GM21381 (cell line): ENCODE measurements at regions not wholly inside any gene's neighbourhood (a gene's known extent, or its start where the extent isn't known, plus 50 kb on each side); places are given as distances from the start of the nearest gene placed in this dataset.

Experiments used
- ATAC-seq: cut with Tn5 transposase; IDR thresholded peaks from one replicate; pipeline ENCODE4 v1.9.1; 2021; ENCODE audit warnings: mild to moderate bottlenecking, moderate library complexity; ENCODE audit not compliant: unreplicated experiment

- ATAC-seq: no peak
These were observed 401.2 kb upstream of the C2CD4B start for GRCh38 chr15:62566248-62566647.

- no peak for ATAC-seq
These were observed 402.4 kb upstream of the C2CD4B start for GRCh38 chr15:62567501-62567900.

GRCh38 chr15:62568004-62568403 lies 402.9 kb upstream of the C2CD4B start:
- ATAC-seq: no peak

GRCh38 chr15:62568702-62569101 lies 403.6 kb upstream of the C2CD4B start:
- no peak for ATAC-seq

GRCh38 chr15:62569460-62570404 lies 404.6 kb upstream of the C2CD4B start:
- no peak for ATAC-seq

GRCh38 chr15:62570405-62570783 lies 405.3 kb upstream of the C2CD4B start:
- no peak for ATAC-seq

GRCh38 chr15:62571072-62571471 lies 406.0 kb upstream of the C2CD4B start:
- ATAC-seq: no peak

GRCh38 chr15:62572797-62573196 lies 407.7 kb upstream of the C2CD4B start:
- ATAC-seq: no peak

GRCh38 chr15:62573876-62574275 lies 408.8 kb upstream of the C2CD4B start:
- ATAC-seq: no peak

- no peak for ATAC-seq
These were observed 413.5 kb upstream of the C2CD4B start for GRCh38 chr15:62578546-62578945.

GRCh38 chr15:62578960-62579359 lies 413.9 kb upstream of the C2CD4B start:
- no peak for ATAC-seq

GRCh38 chr15:62579842-62580241 lies 414.8 kb upstream of the C2CD4B start:
- ATAC-seq: no peak

- ATAC-seq: no peak
These were observed 417.5 kb upstream of the C2CD4B start for GRCh38 chr15:62582580-62582979.

- no peak for ATAC-seq
These were observed 419.5 kb upstream of the C2CD4B start for GRCh38 chr15:62584301-62585235.

- ATAC-seq: no peak
These were observed 424.0 kb upstream of the C2CD4B start for GRCh38 chr15:62588938-62589670.

- no peak for ATAC-seq
These were observed 427.1 kb upstream of the C2CD4B start for GRCh38 chr15:62591842-62592838.

GRCh38 chr15:62592920-62593319 lies 427.8 kb upstream of the C2CD4B start:
- ATAC-seq: no peak

- no peak for ATAC-seq
These were observed 428.8 kb upstream of the C2CD4B start for GRCh38 chr15:62593681-62594399.

- ATAC-seq: no peak
These were observed 433.1 kb upstream of the C2CD4B start for GRCh38 chr15:62598217-62598616.
